Stimulated activated CD4-positive, alpha-beta T cell treated with anti-CD3 and anti-CD28 coated beads, Interleukin-4, amount 100 ng/mL, for 24 hours (primary cell): ENCODE measurements at regions not wholly inside any gene's neighbourhood (a gene's known extent, or its start where the extent isn't known, plus 50 kb on each side); places are given as distances from the start of the nearest gene placed in this dataset.
"Not testable (repeated sequence)": the region's sequence is repeated elsewhere in the genome, so short reads cannot be mapped to it uniquely, and the experiment has no call there.

Source experiments
- DNase-seq: peaks from one replicate; pipeline ENCODE4 v3.0.0-alpha.2; 2020

- no peak for DNase-seq
Observed at GRCh38 chr17:68699936-68700335, 98.8 kb upstream of the FAM20A start.

GRCh38 chr17:68698746-68699145, 97.6 kb upstream of the FAM20A start:
- DNase-seq = no peak

GRCh38 chr17:68697850-68698361, 96.7 kb upstream of the FAM20A start:
- DNase-seq = no peak

- no peak for DNase-seq
Observed at GRCh38 chr17:68695659-68696058, 94.5 kb upstream of the FAM20A start.

- DNase-seq = no peak
Observed at GRCh38 chr17:68694791-68695485, 93.8 kb upstream of the FAM20A start.

- DNase-seq = no peak
Observed at GRCh38 chr17:68693896-68694295, 92.7 kb upstream of the FAM20A start.

- no peak for DNase-seq
Observed at GRCh38 chr17:68693466-68693865, 92.3 kb upstream of the FAM20A start.

- no peak for DNase-seq
Observed at GRCh38 chr17:68686108-68686988, 85.2 kb upstream of the FAM20A start.

GRCh38 chr17:68684949-68685357, 83.8 kb upstream of the FAM20A start:
- DNase-seq = no peak

GRCh38 chr17:68682903-68683302, 81.7 kb upstream of the FAM20A start:
- DNase-seq = no peak

- DNase-seq = no peak
Observed at GRCh38 chr17:68679882-68680281, 78.7 kb upstream of the FAM20A start.

GRCh38 chr17:68676856-68677255, 75.7 kb upstream of the FAM20A start:
- DNase-seq = no peak

GRCh38 chr17:68675723-68676122, 74.6 kb upstream of the FAM20A start:
- DNase-seq = no peak

GRCh38 chr17:68674029-68674925, 73.1 kb upstream of the FAM20A start:
- no peak for DNase-seq

GRCh38 chr17:68670967-68671693, 70.0 kb upstream of the FAM20A start:
- DNase-seq = no peak

- not testable (repeated sequence) for DNase-seq
Observed at GRCh38 chr17:68666438-68666837, 65.3 kb upstream of the FAM20A start.

- no peak for DNase-seq
Observed at GRCh38 chr17:68665373-68665772, 64.2 kb upstream of the FAM20A start.

GRCh38 chr17:68662479-68662878, 61.3 kb upstream of the FAM20A start:
- DNase-seq = no peak

GRCh38 chr17:68662037-68662432, 60.9 kb upstream of the FAM20A start:
- DNase-seq = no peak

GRCh38 chr17:68661265-68662036, 60.3 kb upstream of the FAM20A start:
- no peak for DNase-seq

GRCh38 chr17:68660302-68660701, 59.1 kb upstream of the FAM20A start:
- no peak for DNase-seq
